ENCODE measurements at regions not wholly inside any gene's neighbourhood (a gene's known extent, or its start where the extent isn't known, plus 50 kb on each side); places are given as distances from the start of the nearest gene placed in this dataset.

DNA sequence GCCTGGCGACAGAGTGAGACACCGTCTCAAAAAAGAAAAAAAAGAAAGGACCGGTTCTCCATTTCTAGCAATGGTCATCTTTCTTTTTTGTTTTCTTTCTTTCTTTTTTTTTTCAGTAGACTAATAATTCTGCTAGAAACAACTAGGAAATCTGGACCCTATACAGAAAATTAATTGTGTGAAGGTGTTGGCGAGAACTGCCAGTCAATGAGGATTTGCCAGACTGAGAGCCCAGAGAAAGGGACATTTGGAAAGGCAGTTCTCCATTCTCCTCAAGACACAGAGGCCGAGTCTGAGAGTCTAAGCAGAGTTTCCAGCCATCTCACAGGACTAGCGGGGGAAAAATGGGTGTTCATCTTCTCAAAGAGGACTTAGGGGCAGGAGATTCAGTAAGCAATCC, 123.6 kb upstream of the GPC1 start:
- no peaks in the 10 kb centered on the region for H3K9me3 ChIP-seq (ENCODE audit: control insufficient read depth, insufficient read depth, low read length)
- no peak overlapping the region for H3K23ac ChIP-seq (ENCODE audit: low read depth, low read length)
- TF ChIP-seq SMC3 (IDR thresholded peaks at IDR 0.05; ENCODE audit: low read depth, low read length) (no peak), FOS (IDR thresholded peaks at IDR 0.05; ENCODE audit: low read depth, low read length) (no peak), CEBPB (IDR thresholded peaks at IDR 0.05; ENCODE audit: low read depth, low read length) (no peak), MAZ (IDR thresholded peaks at IDR 0.05; ENCODE audit: borderline replicate concordance, low read depth, low read length) (no peak), POLR2A (IDR thresholded peaks at IDR 0.05; ENCODE audit: low read depth, low read length) (no peak)
- TF ChIP-seq, protein P1, sequence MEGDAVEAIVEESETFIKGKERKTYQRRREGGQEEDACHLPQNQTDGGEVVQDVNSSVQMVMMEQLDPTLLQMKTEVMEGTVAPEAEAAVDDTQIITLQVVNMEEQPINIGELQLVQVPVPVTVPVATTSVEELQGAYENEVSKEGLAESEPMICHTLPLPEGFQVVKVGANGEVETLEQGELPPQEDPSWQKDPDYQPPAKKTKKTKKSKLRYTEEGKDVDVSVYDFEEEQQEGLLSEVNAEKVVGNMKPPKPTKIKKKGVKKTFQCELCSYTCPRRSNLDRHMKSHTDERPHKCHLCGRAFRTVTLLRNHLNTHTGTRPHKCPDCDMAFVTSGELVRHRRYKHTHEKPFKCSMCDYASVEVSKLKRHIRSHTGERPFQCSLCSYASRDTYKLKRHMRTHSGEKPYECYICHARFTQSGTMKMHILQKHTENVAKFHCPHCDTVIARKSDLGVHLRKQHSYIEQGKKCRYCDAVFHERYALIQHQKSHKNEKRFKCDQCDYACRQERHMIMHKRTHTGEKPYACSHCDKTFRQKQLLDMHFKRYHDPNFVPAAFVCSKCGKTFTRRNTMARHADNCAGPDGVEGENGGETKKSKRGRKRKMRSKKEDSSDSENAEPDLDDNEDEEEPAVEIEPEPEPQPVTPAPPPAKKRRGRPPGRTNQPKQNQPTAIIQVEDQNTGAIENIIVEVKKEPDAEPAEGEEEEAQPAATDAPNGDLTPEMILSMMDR (conservative IDR thresholded peaks at IDR 0.05; ENCODE audit: low read depth, low read length), result no peak
- H4K20me1 ChIP-seq (ENCODE audit: insufficient read depth, low read length), result no peaks in the 10 kb centered on the region
- H3K79me1 ChIP-seq (ENCODE audit: low read depth in 1 of 2, low read length in 2 of 2), result no peaks in the 10 kb centered on the region
- no TSS peak for BruUV-seq (replicated peaks)
- POLR2A ChIA-PET (ENCODE audit: unreplicated experiment), result no interaction called here
- H3K4me1 ChIP-seq (ENCODE audit: control insufficient read depth, insufficient read depth, low read length), result no peaks in the 10 kb centered on the region
- H3K4ac ChIP-seq (ENCODE audit: low read depth, low read length), result no peak overlapping the region
- no peak overlapping the region for H2AK5ac ChIP-seq (ENCODE audit: low read depth, low read length)
- no peaks in the 10 kb centered on the region; the same call in none of the 2 replicates for H3K27me3 ChIP-seq (ENCODE audit: control insufficient read depth, insufficient read depth, low read length)
- no peak overlapping the region for H4K8ac ChIP-seq (ENCODE audit: low read depth in 2 of 2, low read length in 2 of 2)
- no peak overlapping the region for H2BK120ac ChIP-seq (ENCODE audit: low read depth, low read length)
- no peak overlapping the region for H2BK15ac ChIP-seq (ENCODE audit: low read depth, low read length)
- H4K5ac ChIP-seq (ENCODE audit: low read depth, low read length), result no peak overlapping the region
- intact Hi-C loops (cut with micrococcal nuclease) (no loop called here), in situ Hi-C loops (cut with MboI; ENCODE audit: low sequenced_read_pairs) (no loop called here), dilution Hi-C loops (cut with HindIII; ENCODE audit: low sequenced_read_pairs, unreplicated experiment) (no loop called here)
- no peak overlapping the region for H3K9ac ChIP-seq (ENCODE audit: low read depth, low read length)
- H2BK20ac ChIP-seq (ENCODE audit: low read depth, low read length), result no peak overlapping the region
- DNase-seq, result no peak
- H2AK9ac ChIP-seq (replicated peaks; ENCODE audit: low read depth, low read length, poor library complexity), result no peak overlapping the region
- WGBS, 2 experiments (ENCODE audit: extremely low coverage in 2 of 2, insufficient read length in 1 of 2), result no CpG with 5 or more reads among the region's 6 CpGs
- H3K56ac ChIP-seq (ENCODE audit: extremely low read depth, insufficient read depth, low read length), result no peak overlapping the region
- no peak for ATAC-seq (ENCODE audit: low read depth)
- H3K4me3 ChIP-seq (ENCODE audit: insufficient read depth, low read depth, low read length), result no peak overlapping the region
- H2BK5ac ChIP-seq (ENCODE audit: low read depth, low read length, poor library complexity, severe bottlenecking), result no peak overlapping the region
- CTCF ChIA-PET, result no interaction called here
- H3K9me1 ChIP-seq (ENCODE audit: insufficient read depth, low read length), result peaks cover 6% of the 10 kb centered on the region
- H2AFZ ChIP-seq (replicated peaks; ENCODE audit: low read length, poor library complexity), result no peak overlapping the region
- no peak overlapping the region for H3K4me2 ChIP-seq (ENCODE audit: low read depth, low read length)
- H3K36me3 ChIP-seq (ENCODE audit: control insufficient read depth, insufficient read depth, low read length), result no peaks in the 10 kb centered on the region
- no peak overlapping the region for H4K91ac ChIP-seq (ENCODE audit: insufficient read depth, low read depth, low read length)
- no peak overlapping the region for H3K18ac ChIP-seq (ENCODE audit: low read depth, low read length)
- no peak overlapping the region for H3K14ac ChIP-seq (replicated peaks; ENCODE audit: low read depth, low read length)
- H3K27ac ChIP-seq (ENCODE audit: insufficient read depth, low read length), result no peak overlapping the region

All from IMR-90 (cell line).